Natural killer cell (primary cell): ENCODE measurements at regions not wholly inside any gene's neighbourhood (a gene's known extent, or its start where the extent isn't known, plus 50 kb on each side); places are given as distances from the start of the nearest gene placed in this dataset.

Source experiments
- ATAC-seq, 3 donors: fragments of 150-1000 bp in 2 of 3; fragments of 200-7000 bp in 1 of 3; cut with Tn5 transposase; 1 replicate in 1 of 3; 2 replicates in 2 of 3; pipeline ENCODE4 v1.10.0; 2021; ENCODE audit warnings: mild to moderate bottlenecking in 2 of 3, moderate library complexity in 2 of 3
- DNase-seq, 2 donors: peaks; one replicate each; pipeline versions ENCODE4 v3.0.0 to v3.0.0-alpha.2; 2013 to 2021; ENCODE audit warnings: mixed read lengths in 1 of 2
- H3K27ac ChIP-seq: one replicate; pipeline ENCODE4 v1.5.1; 2013; ENCODE audit warnings: mild to moderate bottlenecking, low read length
- H3K27me3 ChIP-seq: one replicate; pipeline ENCODE4 v1.6.1; 2013; ENCODE audit warnings: low read length; ENCODE audit not compliant: control insufficient read depth, insufficient read depth
- H3K36me3 ChIP-seq: one replicate; pipeline ENCODE4 v1.6.1; 2013; ENCODE audit warnings: low read length; ENCODE audit not compliant: control insufficient read depth, insufficient read depth
- H3K4me1 ChIP-seq: one replicate; pipeline ENCODE4 v1.6.1; 2013; ENCODE audit warnings: low read length; ENCODE audit not compliant: control insufficient read depth, insufficient read depth
- H3K4me3 ChIP-seq: one replicate; pipeline ENCODE4 v1.5.1; 2013; ENCODE audit warnings: low read length
- H3K9me3 ChIP-seq: one replicate; pipeline ENCODE4 v1.6.1; 2013; ENCODE audit warnings: low read length; ENCODE audit not compliant: control insufficient read depth, insufficient read depth
- H3K27ac Mint-ChIP-seq, 2 donors: one replicate each; pipeline ENCODE4 v1.8.0; 2022; ENCODE audit warnings: mild to moderate bottlenecking in 2 of 2, mixed read lengths in 2 of 2, moderate library complexity in 1 of 2
- H3K27me3 Mint-ChIP-seq, 2 donors: one replicate each; pipeline ENCODE4 v1.8.0; 2022; ENCODE audit warnings: low read depth in 2 of 2, mixed read lengths in 2 of 2
- H3K36me3 Mint-ChIP-seq: one replicate; pipeline ENCODE4 v1.8.0; 2022; ENCODE audit warnings: mixed read lengths
- H3K4me1 Mint-ChIP-seq, 2 donors: one replicate each; pipeline ENCODE4 v1.8.0; 2022; ENCODE audit warnings: mixed read lengths in 2 of 2
- H3K4me3 Mint-ChIP-seq: one replicate; pipeline ENCODE4 v1.8.0; 2022; ENCODE audit warnings: mild to moderate bottlenecking, moderate library complexity, mixed read lengths
- H3K9me3 Mint-ChIP-seq, 2 donors: one replicate each; pipeline ENCODE4 v1.8.0; 2022; ENCODE audit warnings: mixed read lengths in 2 of 2
- WGBS: methylation state at CpG from one replicate; pipeline ENCODE4 v1.1.7; 2013; ENCODE audit warnings: missing lambda C conversion rate; ENCODE audit not compliant: insufficient coverage; 5-methylcytosine and 5-hydroxymethylcytosine counted together
- intact Hi-C: fragments of 100-400 bp; cut with micrococcal nuclease; formaldehyde crosslinking; loops from one replicate; pipeline ENCODE4 v1.14.2; 2022
- TF ChIP-seq, protein P1 (sequence below): fragments of 200-600 bp; IDR thresholded peaks from one replicate; pipeline ENCODE4 v1.8.0; 2022; ENCODE audit warnings: antibody characterized with exemption

- Mint-ChIP-seq H3K9me3 (no peaks in the 10 kb centered on the region), H3K27me3 (peaks cover 27 to 52% of the 10 kb centered on the region in 2 donors)
Observed at GRCh38 chr14:51431033-51431709, 191.1 kb downstream of the TMX1 start.

GRCh38 chr14:51431741-51432140, 191.7 kb downstream of the TMX1 start:
- DNase-seq = no peak
- H3K9me3 Mint-ChIP-seq = no peaks in the 10 kb centered on the region
- Histone ChIP-seq H3K9me3 (no peaks in the 10 kb centered on the region), H3K27ac (no peak overlapping the region), H3K36me3 (no peaks in the 10 kb centered on the region), H3K4me1 (no peaks in the 10 kb centered on the region), H3K27me3 (peaks cover 4% of the 10 kb centered on the region), H3K4me3 (no peak overlapping the region)
- no peak overlapping the region for H3K27ac Mint-ChIP-seq
- TF ChIP-seq, protein P1, sequence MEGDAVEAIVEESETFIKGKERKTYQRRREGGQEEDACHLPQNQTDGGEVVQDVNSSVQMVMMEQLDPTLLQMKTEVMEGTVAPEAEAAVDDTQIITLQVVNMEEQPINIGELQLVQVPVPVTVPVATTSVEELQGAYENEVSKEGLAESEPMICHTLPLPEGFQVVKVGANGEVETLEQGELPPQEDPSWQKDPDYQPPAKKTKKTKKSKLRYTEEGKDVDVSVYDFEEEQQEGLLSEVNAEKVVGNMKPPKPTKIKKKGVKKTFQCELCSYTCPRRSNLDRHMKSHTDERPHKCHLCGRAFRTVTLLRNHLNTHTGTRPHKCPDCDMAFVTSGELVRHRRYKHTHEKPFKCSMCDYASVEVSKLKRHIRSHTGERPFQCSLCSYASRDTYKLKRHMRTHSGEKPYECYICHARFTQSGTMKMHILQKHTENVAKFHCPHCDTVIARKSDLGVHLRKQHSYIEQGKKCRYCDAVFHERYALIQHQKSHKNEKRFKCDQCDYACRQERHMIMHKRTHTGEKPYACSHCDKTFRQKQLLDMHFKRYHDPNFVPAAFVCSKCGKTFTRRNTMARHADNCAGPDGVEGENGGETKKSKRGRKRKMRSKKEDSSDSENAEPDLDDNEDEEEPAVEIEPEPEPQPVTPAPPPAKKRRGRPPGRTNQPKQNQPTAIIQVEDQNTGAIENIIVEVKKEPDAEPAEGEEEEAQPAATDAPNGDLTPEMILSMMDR = no peak
- intact Hi-C loops = no loop called here
- H3K36me3 Mint-ChIP-seq = no peaks in the 10 kb centered on the region
- no CpG with 5 or more reads among the region's 1 CpG for WGBS
- H3K4me1 Mint-ChIP-seq = no peaks in the 10 kb centered on the region
- no peak for ATAC-seq
- no peak overlapping the region for H3K4me3 Mint-ChIP-seq
- H3K27me3 Mint-ChIP-seq = peaks cover 28 to 57% of the 10 kb centered on the region in 2 donors

More at GRCh38 chr14:51431033-51431709, 191.1 kb downstream of the TMX1 start:
- no peaks in the 10 kb centered on the region for H3K36me3 ChIP-seq
- no peak overlapping the region for H3K4me3 ChIP-seq
- TF ChIP-seq, protein P1 = no peak
- Mint-ChIP-seq H3K36me3 (no peaks in the 10 kb centered on the region), H3K4me1 (no peaks in the 10 kb centered on the region), H3K4me3 (no peak overlapping the region), H3K27ac (no peak overlapping the region)
- H3K27me3 ChIP-seq = peaks cover 4% of the 10 kb centered on the region
- no peak overlapping the region for H3K27ac ChIP-seq
- intact Hi-C loops = no loop called here
- DNase-seq (no peak), ATAC-seq (no peak)
- WGBS = 17% methylated on average over 1 of the region's 3 CpGs
- no peaks in the 10 kb centered on the region for H3K9me3 ChIP-seq
- H3K4me1 ChIP-seq = no peaks in the 10 kb centered on the region

DNA sequence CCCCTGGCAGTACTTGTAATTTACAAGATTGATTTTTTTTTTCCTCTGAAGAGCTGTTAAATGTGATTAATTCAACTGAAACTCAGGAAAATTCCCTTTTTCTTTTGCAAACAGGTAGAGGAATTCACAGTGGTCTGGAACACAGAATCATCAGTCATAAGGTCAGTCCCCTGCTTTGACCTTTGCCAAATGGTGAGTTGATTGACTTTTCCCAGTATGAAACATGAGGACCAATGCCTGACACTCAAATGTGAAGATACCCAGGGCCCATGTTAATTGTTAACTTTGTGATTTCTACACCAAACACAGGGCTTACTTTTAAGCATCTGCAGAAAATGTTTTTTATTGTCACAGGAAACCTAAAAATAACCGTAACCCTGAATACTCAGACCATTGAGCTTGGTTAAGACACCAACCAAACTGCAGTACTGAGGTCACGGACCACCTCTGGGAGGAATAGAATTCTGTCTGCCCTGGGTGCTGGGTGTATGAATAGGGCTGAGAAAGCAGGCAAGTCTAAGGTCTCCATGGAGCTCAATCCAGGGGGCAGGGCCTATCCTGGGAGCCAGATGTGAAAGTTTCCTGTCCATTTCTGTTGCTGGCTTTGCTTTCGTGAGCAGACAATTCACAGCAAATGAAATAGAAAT, 192.4 kb downstream of the TMX1 start:
- H3K36me3 ChIP-seq = no peaks in the 10 kb centered on the region
- ATAC-seq (no peak), DNase-seq (no peak)
- H3K4me3 ChIP-seq = no peak overlapping the region
- H3K27ac ChIP-seq = no peak overlapping the region
- no peak overlapping the region for H3K4me3 Mint-ChIP-seq
- H3K9me3 ChIP-seq = no peaks in the 10 kb centered on the region
- WGBS = 72% methylated on average over 3 of the region's 3 CpGs
- TF ChIP-seq, protein P1 = no peak
- H3K9me3 Mint-ChIP-seq = no peaks in the 10 kb centered on the region
- no peak overlapping the region for H3K27ac Mint-ChIP-seq
- H3K27me3 Mint-ChIP-seq = peaks cover 29 to 60% of the 10 kb centered on the region in 2 donors
- no peaks in the 10 kb centered on the region for H3K4me1 ChIP-seq
- no peaks in the 10 kb centered on the region for H3K36me3 Mint-ChIP-seq
- no peaks in the 10 kb centered on the region for H3K4me1 Mint-ChIP-seq
- intact Hi-C loops = no loop called here
- H3K27me3 ChIP-seq = peaks cover 4% of the 10 kb centered on the region
